WTC11 (cell line): ENCODE measurements at regions not wholly inside any gene's neighbourhood (a gene's known extent, or its start where the extent isn't known, plus 50 kb on each side); places are given as distances from the start of the nearest gene placed in this dataset.

Source experiments
- ATAC-seq: fragments of 200-7000 bp; cut with Tn5 transposase; 2 replicates; pipeline ENCODE4 v1.10.0; 2021; ENCODE audit warnings: mild to moderate bottlenecking, moderate library complexity
- CTCF ChIA-PET: fragments of 300-600 bp; sonication (Branson Sonifier 250); formaldehyde crosslinking; loops from one replicate; lab custom pipeline; 2021; ENCODE audit warnings: antibody characterized with exemption; lab: Charles Lee
- POLR2A ChIA-PET: fragments of 350-600 bp; sonication (Branson Sonifier 250); formaldehyde crosslinking; loops from one replicate; lab custom pipeline; 2021; ENCODE audit warnings: antibody characterized with exemption; lab: Charles Lee
- DNase-seq: peaks from one replicate; pipeline ENCODE4 v3.0.0; 2021; ENCODE audit warnings: low spot score
- H3K27ac Mint-ChIP-seq: 2 replicates; pipeline ENCODE4 v1.8.0; 2021; ENCODE audit warnings: mixed read lengths
- H3K27me3 Mint-ChIP-seq: 2 replicates; pipeline ENCODE4 v1.8.0; 2021; ENCODE audit warnings: low read depth, mild to moderate bottlenecking, moderate library complexity, mixed read lengths
- H3K36me3 Mint-ChIP-seq: 2 replicates; pipeline ENCODE4 v1.8.0; 2021; ENCODE audit warnings: mixed read lengths
- H3K4me1 Mint-ChIP-seq: 2 replicates; pipeline ENCODE4 v1.8.0; 2022; ENCODE audit warnings: mixed read lengths
- H3K4me3 Mint-ChIP-seq: 2 replicates; pipeline ENCODE4 v1.8.0; 2021; ENCODE audit warnings: mild to moderate bottlenecking, moderate library complexity, mixed read lengths
- H3K9me3 Mint-ChIP-seq: 2 replicates; pipeline ENCODE4 v1.8.0; 2021; ENCODE audit warnings: mixed read lengths
- ATF1 ChIP-seq: sonication (generic); formaldehyde crosslinking; IDR thresholded peaks from 2 replicates; pipeline ENCODE4 v1.8.1; 2023; ENCODE audit warnings: mild to moderate bottlenecking, moderate library complexity, missing genetic modification reagents
- ESRRA ChIP-seq: sonication (generic); formaldehyde crosslinking; IDR thresholded peaks from 2 replicates; pipeline ENCODE4 v1.8.1; 2022; ENCODE audit warnings: mild to moderate bottlenecking, missing genetic modification reagents, borderline replicate concordance
- FOXJ3 ChIP-seq: sonication (generic); formaldehyde crosslinking; IDR thresholded peaks from 2 replicates; pipeline ENCODE4 v1.9.0; 2021; ENCODE audit warnings: missing genetic modification reagents, mild to moderate bottlenecking, borderline replicate concordance
- FOXK1 ChIP-seq: sonication (generic); formaldehyde crosslinking; IDR thresholded peaks from 2 replicates; pipeline ENCODE4 v1.8.0; 2022; ENCODE audit warnings: mild to moderate bottlenecking, moderate library complexity, missing genetic modification reagents
- FOXP1 ChIP-seq: sonication (generic); formaldehyde crosslinking; IDR thresholded peaks from 2 replicates; pipeline ENCODE4 v1.8.0; 2022; ENCODE audit warnings: missing genetic modification reagents, mild to moderate bottlenecking, moderate library complexity, borderline replicate concordance
- HMGXB4 ChIP-seq: sonication (generic); formaldehyde crosslinking; IDR thresholded peaks from 2 replicates; pipeline ENCODE4 v1.8.1; 2023; ENCODE audit warnings: mild to moderate bottlenecking, moderate library complexity, missing genetic modification reagents
- JAZF1 ChIP-seq: fragments of 250-450 bp; sonication (Bioruptor Pico); IDR thresholded peaks from 2 replicates; pipeline ENCODE4 v1.9.0; 2021; ENCODE audit warnings: moderate library complexity, mild to moderate bottlenecking, inconsistent platforms
- MLX ChIP-seq: sonication (generic); formaldehyde crosslinking; IDR thresholded peaks from 2 replicates; pipeline ENCODE4 v1.8.1; 2023; ENCODE audit warnings: mild to moderate bottlenecking, missing genetic modification reagents, moderate library complexity
- MXD4 ChIP-seq: fragments of 250-450 bp; sonication (Bioruptor Pico); IDR thresholded peaks from 2 replicates; pipeline ENCODE4 v1.8.0; 2021; ENCODE audit warnings: mild to moderate bottlenecking, moderate library complexity, borderline replicate concordance
- NFE2L1 ChIP-seq: sonication (generic); formaldehyde crosslinking; IDR thresholded peaks from 2 replicates; pipeline ENCODE4 v1.8.1; 2023; ENCODE audit warnings: missing genetic modification reagents
- NFYB ChIP-seq: sonication (generic); formaldehyde crosslinking; conservative IDR thresholded peaks from 2 replicates; pipeline ENCODE4 v1.8.0; 2022; ENCODE audit warnings: low read depth, missing genetic modification reagents
- SMAD3 ChIP-seq: sonication (generic); formaldehyde crosslinking; IDR thresholded peaks from 2 replicates; pipeline ENCODE4 v1.8.0; 2022; ENCODE audit warnings: missing genetic modification reagents, mild to moderate bottlenecking, borderline replicate concordance
- TCF7 ChIP-seq: sonication (generic); formaldehyde crosslinking; IDR thresholded peaks from 2 replicates; pipeline ENCODE4 v1.8.0; 2022; ENCODE audit warnings: mild to moderate bottlenecking, low read depth, missing genetic modification reagents, moderate library complexity
- TEAD1 ChIP-seq: sonication (generic); formaldehyde crosslinking; IDR thresholded peaks from 2 replicates; pipeline ENCODE4 v1.8.0; 2022; ENCODE audit warnings: mild to moderate bottlenecking, missing genetic modification reagents
- ZNF219 ChIP-seq: sonication (generic); formaldehyde crosslinking; IDR thresholded peaks from 2 replicates; pipeline ENCODE4 v1.8.0; 2023; ENCODE audit warnings: missing genetic modification reagents, mild to moderate bottlenecking, borderline replicate concordance
- ZNF232 ChIP-seq: sonication (generic); formaldehyde crosslinking; IDR thresholded peaks from 2 replicates; pipeline ENCODE4 v1.8.0; 2022; ENCODE audit warnings: mild to moderate bottlenecking, missing genetic modification reagents
- ZNF263 ChIP-seq: sonication (generic); formaldehyde crosslinking; IDR thresholded peaks from 2 replicates; pipeline ENCODE4 v1.8.1; 2022; ENCODE audit warnings: low read depth, mild to moderate bottlenecking, moderate library complexity, missing genetic modification reagents
- ZNF396 ChIP-seq: fragments of 250-450 bp; sonication (Bioruptor Pico); IDR thresholded peaks from 2 replicates; pipeline ENCODE4 v1.8.0; 2021; ENCODE audit warnings: mild to moderate bottlenecking, moderate library complexity, borderline replicate concordance
- ZNF416 ChIP-seq: fragments of 250-450 bp; sonication (Bioruptor Pico); IDR thresholded peaks from 2 replicates; pipeline ENCODE4 v1.9.0; 2021; ENCODE audit warnings: mild to moderate bottlenecking, inconsistent platforms
- TF ChIP-seq, protein P1 (sequence below): sonication (generic); formaldehyde crosslinking; IDR thresholded peaks from 2 replicates; pipeline ENCODE4 v1.8.0; 2023; ENCODE audit warnings: mild to moderate bottlenecking, missing genetic modification reagents
- TF ChIP-seq, protein P2 (sequence below): sonication (generic); formaldehyde crosslinking; IDR thresholded peaks from 2 replicates; pipeline ENCODE4 v1.8.0; 2023; ENCODE audit warnings: missing genetic modification reagents
- TF ChIP-seq, protein P3 (sequence below): fragments of 250-450 bp; sonication (Bioruptor Pico); IDR thresholded peaks from 2 replicates; pipeline ENCODE4 v2.1.2; 2022; ENCODE audit warnings: mild to moderate bottlenecking, moderate library complexity
- TF ChIP-seq, protein P4 (sequence below): sonication (generic); formaldehyde crosslinking; IDR thresholded peaks from 2 replicates; pipeline ENCODE4 v1.8.0; 2022; ENCODE audit warnings: mild to moderate bottlenecking, missing genetic modification reagents
- TF ChIP-seq, protein P5 (sequence below): sonication (generic); formaldehyde crosslinking; IDR thresholded peaks from 2 replicates; pipeline ENCODE4 v1.8.1; 2023; ENCODE audit warnings: mild to moderate bottlenecking, missing genetic modification reagents, moderate library complexity
- TF ChIP-seq, protein P6 (sequence below): sonication (generic); formaldehyde crosslinking; IDR thresholded peaks from 2 replicates; pipeline ENCODE4 v1.8.1; 2022; ENCODE audit warnings: missing genetic modification reagents, borderline replicate concordance

DNA sequence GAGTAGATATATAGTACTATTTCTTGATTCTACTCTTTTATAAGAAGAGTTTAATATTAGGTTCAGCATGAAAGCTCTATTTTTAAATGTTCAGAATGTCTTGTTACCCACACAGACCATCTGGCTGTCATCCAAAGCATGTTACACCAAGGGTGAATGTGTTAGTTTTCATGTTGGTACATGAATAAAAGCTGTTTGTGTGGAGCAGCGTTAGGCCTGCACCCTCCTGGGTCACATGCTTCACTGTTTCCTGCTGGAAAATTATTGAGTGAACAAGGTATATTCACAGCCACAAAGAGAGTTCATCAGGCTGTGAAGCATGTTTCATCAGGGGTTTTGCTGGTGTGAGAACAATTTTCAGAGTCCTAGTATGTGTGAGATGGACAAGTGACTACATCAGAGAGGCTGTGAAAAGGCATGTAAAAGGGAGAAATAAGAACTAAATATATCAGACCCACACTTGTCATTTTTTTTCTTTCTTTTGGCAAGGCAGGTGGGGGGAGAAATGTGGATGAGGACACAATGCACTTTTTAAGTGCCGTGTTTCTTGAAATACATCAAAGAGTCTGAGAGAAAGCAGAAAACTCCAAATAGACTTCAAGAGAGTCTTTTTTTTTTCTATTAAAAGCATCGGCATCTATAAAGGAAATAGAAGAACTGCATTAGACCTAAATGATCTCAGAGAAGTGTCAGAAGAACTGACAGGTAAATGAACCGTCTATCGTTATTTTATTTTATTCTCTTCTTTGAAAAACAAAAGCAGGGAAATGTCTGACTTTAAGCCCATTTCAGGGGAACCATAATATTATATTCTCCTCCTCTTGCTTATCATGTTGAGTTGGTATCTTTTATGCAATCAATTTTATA is 2429.7 kb downstream of the PCDH7 start:
- Mint-ChIP-seq H3K9me3 (peaks cover 5% of the 10 kb centered on the region; the same call in 1 of the 2 replicates), H3K4me3 (no peak overlapping the region), H3K36me3 (no peaks in the 10 kb centered on the region), H3K27ac (no peak overlapping the region), H3K4me1 (peaks cover 4% of the 10 kb centered on the region), H3K27me3 (no peaks in the 10 kb centered on the region)
- TF ChIP-seq, protein P1, sequence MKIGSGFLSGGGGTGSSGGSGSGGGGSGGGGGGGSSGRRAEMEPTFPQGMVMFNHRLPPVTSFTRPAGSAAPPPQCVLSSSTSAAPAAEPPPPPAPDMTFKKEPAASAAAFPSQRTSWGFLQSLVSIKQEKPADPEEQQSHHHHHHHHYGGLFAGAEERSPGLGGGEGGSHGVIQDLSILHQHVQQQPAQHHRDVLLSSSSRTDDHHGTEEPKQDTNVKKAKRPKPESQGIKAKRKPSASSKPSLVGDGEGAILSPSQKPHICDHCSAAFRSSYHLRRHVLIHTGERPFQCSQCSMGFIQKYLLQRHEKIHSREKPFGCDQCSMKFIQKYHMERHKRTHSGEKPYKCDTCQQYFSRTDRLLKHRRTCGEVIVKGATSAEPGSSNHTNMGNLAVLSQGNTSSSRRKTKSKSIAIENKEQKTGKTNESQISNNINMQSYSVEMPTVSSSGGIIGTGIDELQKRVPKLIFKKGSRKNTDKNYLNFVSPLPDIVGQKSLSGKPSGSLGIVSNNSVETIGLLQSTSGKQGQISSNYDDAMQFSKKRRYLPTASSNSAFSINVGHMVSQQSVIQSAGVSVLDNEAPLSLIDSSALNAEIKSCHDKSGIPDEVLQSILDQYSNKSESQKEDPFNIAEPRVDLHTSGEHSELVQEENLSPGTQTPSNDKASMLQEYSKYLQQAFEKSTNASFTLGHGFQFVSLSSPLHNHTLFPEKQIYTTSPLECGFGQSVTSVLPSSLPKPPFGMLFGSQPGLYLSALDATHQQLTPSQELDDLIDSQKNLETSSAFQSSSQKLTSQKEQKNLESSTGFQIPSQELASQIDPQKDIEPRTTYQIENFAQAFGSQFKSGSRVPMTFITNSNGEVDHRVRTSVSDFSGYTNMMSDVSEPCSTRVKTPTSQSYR (CRISPR knock-in tag): no peak
- TF ChIP-seq, protein P2, sequence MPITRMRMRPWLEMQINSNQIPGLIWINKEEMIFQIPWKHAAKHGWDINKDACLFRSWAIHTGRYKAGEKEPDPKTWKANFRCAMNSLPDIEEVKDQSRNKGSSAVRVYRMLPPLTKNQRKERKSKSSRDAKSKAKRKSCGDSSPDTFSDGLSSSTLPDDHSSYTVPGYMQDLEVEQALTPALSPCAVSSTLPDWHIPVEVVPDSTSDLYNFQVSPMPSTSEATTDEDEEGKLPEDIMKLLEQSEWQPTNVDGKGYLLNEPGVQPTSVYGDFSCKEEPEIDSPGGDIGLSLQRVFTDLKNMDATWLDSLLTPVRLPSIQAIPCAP (CRISPR knock-in tag): no peak
- TF ChIP-seq FOXK1 (CRISPR knock-in tag): no peak
- no peak for TF ChIP-seq ZNF396 (CRISPR knock-in tag)
- TF ChIP-seq FOXJ3 (CRISPR knock-in tag): no peak
- TF ChIP-seq TCF7: no peak
- TF ChIP-seq ZNF263 (CRISPR knock-in tag): no peak
- no peak for TF ChIP-seq ZNF219 (CRISPR knock-in tag)
- no peak for TF ChIP-seq NFE2L1
- TF ChIP-seq, protein P3, sequence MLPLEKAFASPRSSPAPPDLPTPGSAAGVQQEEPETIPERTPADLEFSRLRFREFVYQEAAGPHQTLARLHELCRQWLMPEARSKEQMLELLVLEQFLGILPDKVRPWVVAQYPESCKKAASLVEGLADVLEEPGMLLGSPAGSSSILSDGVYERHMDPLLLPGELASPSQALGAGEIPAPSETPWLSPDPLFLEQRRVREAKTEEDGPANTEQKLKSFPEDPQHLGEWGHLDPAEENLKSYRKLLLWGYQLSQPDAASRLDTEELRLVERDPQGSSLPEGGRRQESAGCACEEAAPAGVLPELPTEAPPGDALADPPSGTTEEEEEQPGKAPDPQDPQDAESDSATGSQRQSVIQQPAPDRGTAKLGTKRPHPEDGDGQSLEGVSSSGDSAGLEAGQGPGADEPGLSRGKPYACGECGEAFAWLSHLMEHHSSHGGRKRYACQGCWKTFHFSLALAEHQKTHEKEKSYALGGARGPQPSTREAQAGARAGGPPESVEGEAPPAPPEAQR (CRISPR knock-in tag): no peak
- TF ChIP-seq, protein P4, sequence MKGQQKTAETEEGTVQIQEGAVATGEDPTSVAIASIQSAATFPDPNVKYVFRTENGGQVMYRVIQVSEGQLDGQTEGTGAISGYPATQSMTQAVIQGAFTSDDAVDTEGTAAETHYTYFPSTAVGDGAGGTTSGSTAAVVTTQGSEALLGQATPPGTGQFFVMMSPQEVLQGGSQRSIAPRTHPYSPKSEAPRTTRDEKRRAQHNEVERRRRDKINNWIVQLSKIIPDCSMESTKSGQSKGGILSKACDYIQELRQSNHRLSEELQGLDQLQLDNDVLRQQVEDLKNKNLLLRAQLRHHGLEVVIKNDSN (CRISPR knock-in tag): no peak
- no peak for TF ChIP-seq MLX
- TF ChIP-seq ZNF416 (CRISPR knock-in tag): no peak
- no peak for TF ChIP-seq MXD4 (CRISPR knock-in tag)
- TF ChIP-seq, protein P5, sequence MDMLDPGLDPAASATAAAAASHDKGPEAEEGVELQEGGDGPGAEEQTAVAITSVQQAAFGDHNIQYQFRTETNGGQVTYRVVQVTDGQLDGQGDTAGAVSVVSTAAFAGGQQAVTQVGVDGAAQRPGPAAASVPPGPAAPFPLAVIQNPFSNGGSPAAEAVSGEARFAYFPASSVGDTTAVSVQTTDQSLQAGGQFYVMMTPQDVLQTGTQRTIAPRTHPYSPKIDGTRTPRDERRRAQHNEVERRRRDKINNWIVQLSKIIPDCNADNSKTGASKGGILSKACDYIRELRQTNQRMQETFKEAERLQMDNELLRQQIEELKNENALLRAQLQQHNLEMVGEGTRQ (CRISPR knock-in tag): no peak
- TF ChIP-seq SMAD3 (CRISPR knock-in tag): no peak
- TF ChIP-seq FOXP1 (CRISPR knock-in tag): no peak
- POLR2A ChIA-PET: no interaction called here
- CTCF ChIA-PET: no interaction called here
- no peak for ATAC-seq
- no peak for DNase-seq

DNA sequence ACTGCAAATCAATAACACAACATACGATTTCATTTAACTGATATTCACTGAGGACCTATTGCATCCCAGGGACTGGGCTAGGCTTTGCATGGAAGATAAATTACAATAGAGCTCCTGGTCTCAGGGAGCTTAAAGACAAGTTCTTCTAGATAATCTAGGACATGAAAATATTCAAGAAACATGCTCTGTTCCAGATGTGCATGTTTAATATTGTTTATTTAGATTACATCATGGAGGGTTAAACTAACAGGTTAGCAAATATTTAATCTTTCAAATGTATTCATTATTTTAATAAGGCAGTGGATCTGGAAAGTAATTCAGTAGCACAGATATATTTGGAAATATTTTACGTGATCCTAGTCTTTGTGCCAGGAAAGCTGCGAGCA is 2430.3 kb downstream of the PCDH7 start:
- POLR2A ChIA-PET: no interaction called here
- Mint-ChIP-seq H3K36me3 (no peaks in the 10 kb centered on the region), H3K27me3 (no peaks in the 10 kb centered on the region)
- TF ChIP-seq HMGXB4 (CRISPR knock-in tag) (no peak), NFYB (no peak), ZNF232 (CRISPR knock-in tag) (no peak), TEAD1 (CRISPR knock-in tag) (no peak), ESRRA (CRISPR knock-in tag) (no peak), JAZF1 (CRISPR knock-in tag) (no peak), ATF1 (CRISPR knock-in tag) (no peak)
- TF ChIP-seq, protein P6, sequence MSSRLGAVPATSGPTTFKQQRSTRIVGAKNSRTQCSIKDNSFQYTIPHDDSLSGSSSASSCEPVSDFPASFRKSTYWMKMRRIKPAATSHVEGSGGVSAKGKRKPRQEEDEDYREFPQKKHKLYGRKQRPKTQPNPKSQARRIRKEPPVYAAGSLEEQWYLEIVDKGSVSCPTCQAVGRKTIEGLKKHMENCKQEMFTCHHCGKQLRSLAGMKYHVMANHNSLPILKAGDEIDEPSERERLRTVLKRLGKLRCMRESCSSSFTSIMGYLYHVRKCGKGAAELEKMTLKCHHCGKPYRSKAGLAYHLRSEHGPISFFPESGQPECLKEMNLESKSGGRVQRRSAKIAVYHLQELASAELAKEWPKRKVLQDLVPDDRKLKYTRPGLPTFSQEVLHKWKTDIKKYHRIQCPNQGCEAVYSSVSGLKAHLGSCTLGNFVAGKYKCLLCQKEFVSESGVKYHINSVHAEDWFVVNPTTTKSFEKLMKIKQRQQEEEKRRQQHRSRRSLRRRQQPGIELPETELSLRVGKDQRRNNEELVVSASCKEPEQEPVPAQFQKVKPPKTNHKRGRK (CRISPR knock-in tag): no peak

More for the DNA sequence above, 2430.3 kb downstream of the PCDH7 start:
- no peak overlapping the region for H3K27ac Mint-ChIP-seq
- peaks cover 4% of the 10 kb centered on the region for H3K4me1 Mint-ChIP-seq
- ATAC-seq (no peak), DNase-seq (no peak)
- peaks cover 5% of the 10 kb centered on the region; the same call in 1 of the 2 replicates for H3K9me3 Mint-ChIP-seq
- CTCF ChIA-PET: no interaction called here
- H3K4me3 Mint-ChIP-seq: no peak overlapping the region
